Parathyroid adenoma (tissue), 2 donors: ENCODE measurements at regions not wholly inside any gene's neighbourhood (a gene's known extent, or its start where the extent isn't known, plus 50 kb on each side); places are given as distances from the start of the nearest gene placed in this dataset.

Source experiments
- H2AFZ ChIP-seq: fragments of 300-600 bp; sonication (generic); one replicate; pipeline ENCODE4 v1.7.0; 2017; ENCODE audit warnings: antibody characterized with exemption, mild to moderate bottlenecking
- H3K27ac ChIP-seq: fragments of 300-600 bp; sonication (generic); one replicate; pipeline ENCODE4 v1.7.0; 2017
- H3K27me3 ChIP-seq: fragments of 300-600 bp; sonication (generic); one replicate; pipeline ENCODE4 v1.7.0; 2017; ENCODE audit warnings: low read length; ENCODE audit not compliant: control insufficient read depth, insufficient read depth
- H3K36me3 ChIP-seq: fragments of 300-600 bp; sonication (generic); one replicate; pipeline ENCODE4 v1.7.0; 2017; ENCODE audit warnings: low read length; ENCODE audit not compliant: control insufficient read depth, insufficient read depth
- H3K4me1 ChIP-seq: fragments of 300-600 bp; sonication (generic); one replicate; pipeline ENCODE4 v1.7.0; 2017; ENCODE audit warnings: control low read depth
- H3K4me2 ChIP-seq: fragments of 300-600 bp; sonication (generic); one replicate; pipeline ENCODE4 v1.7.0; 2017; ENCODE audit warnings: low read length
- H3K4me3 ChIP-seq: fragments of 300-600 bp; sonication (generic); one replicate; pipeline ENCODE4 v1.7.0; 2017; ENCODE audit warnings: low read depth, low read length
- H3K79me2 ChIP-seq: fragments of 300-600 bp; sonication (generic); one replicate; pipeline ENCODE4 v1.7.0; 2017; ENCODE audit warnings: control low read depth
- H3K9ac ChIP-seq: fragments of 300-600 bp; sonication (generic); one replicate; pipeline ENCODE4 v1.7.0; 2017; ENCODE audit warnings: mild to moderate bottlenecking
- H3K9me3 ChIP-seq: fragments of 300-600 bp; sonication (generic); one replicate; pipeline ENCODE4 v1.7.0; 2017; ENCODE audit warnings: low read length; ENCODE audit not compliant: control insufficient read depth
- CTCF ChIP-seq: fragments of 300-600 bp; sonication (generic); IDR thresholded peaks from one replicate; pipeline ENCODE4 v1.7.0; 2017; ENCODE audit warnings: antibody characterized with exemption, mild to moderate bottlenecking
- donor health status: primary hyperparathyroidism.

- Histone ChIP-seq H3K27me3 (no peaks in the 10 kb centered on the region), H3K4me3 (no peak overlapping the region), H3K4me1 (no peaks in the 10 kb centered on the region), H2AFZ (no peak overlapping the region), H3K36me3 (no peaks in the 10 kb centered on the region), H3K27ac (no peak overlapping the region), H3K79me2 (no peaks in the 10 kb centered on the region), H3K9me3 (no peaks in the 10 kb centered on the region), H3K9ac (no peak overlapping the region), H3K4me2 (no peak overlapping the region)
- TF ChIP-seq CTCF: no peak
These were observed 899.0 kb downstream of the TFAP2A start for GRCh38 chr6:9515633-9516606.

GRCh38 chr6:9514146-9514545, 900.7 kb downstream of the TFAP2A start:
- no peak overlapping the region for H3K27ac ChIP-seq
- no peak for TF ChIP-seq CTCF
- no peak overlapping the region for H3K4me2 ChIP-seq
- H3K4me3 ChIP-seq: no peak overlapping the region
- no peaks in the 10 kb centered on the region for H3K27me3 ChIP-seq
- H3K4me1 ChIP-seq: no peaks in the 10 kb centered on the region
- H3K36me3 ChIP-seq: no peaks in the 10 kb centered on the region
- H3K9ac ChIP-seq: no peak overlapping the region
- H2AFZ ChIP-seq: no peak overlapping the region
- no peaks in the 10 kb centered on the region for H3K79me2 ChIP-seq
- no peaks in the 10 kb centered on the region for H3K9me3 ChIP-seq

GRCh38 chr6:9511157-9511556, 903.7 kb downstream of the TFAP2A start:
- Histone ChIP-seq H3K27me3 (no peaks in the 10 kb centered on the region), H3K36me3 (no peaks in the 10 kb centered on the region), H2AFZ (no peak overlapping the region), H3K4me2 (no peak overlapping the region), H3K79me2 (no peaks in the 10 kb centered on the region), H3K9me3 (no peaks in the 10 kb centered on the region), H3K27ac (no peak overlapping the region), H3K9ac (no peak overlapping the region), H3K4me3 (no peak overlapping the region), H3K4me1 (no peaks in the 10 kb centered on the region)
- TF ChIP-seq CTCF: no peak

GRCh38 chr6:9507136-9507895, 907.6 kb downstream of the TFAP2A start:
- no peaks in the 10 kb centered on the region for H3K79me2 ChIP-seq
- H3K4me3 ChIP-seq: no peak overlapping the region
- H3K27me3 ChIP-seq: no peaks in the 10 kb centered on the region
- H3K9ac ChIP-seq: no peak overlapping the region
- no peak overlapping the region for H3K4me2 ChIP-seq
- no peak overlapping the region for H2AFZ ChIP-seq
- no peaks in the 10 kb centered on the region for H3K36me3 ChIP-seq
- H3K27ac ChIP-seq: no peak overlapping the region
- no peaks in the 10 kb centered on the region for H3K4me1 ChIP-seq
- TF ChIP-seq CTCF: no peak
- no peaks in the 10 kb centered on the region for H3K9me3 ChIP-seq
